HepG2 (cell line): ENCODE measurements at regions not wholly inside any gene's neighbourhood (a gene's known extent, or its start where the extent isn't known, plus 50 kb on each side); places are given as distances from the start of the nearest gene placed in this dataset.

Experiments used
- ATAC-seq: fragments of 200-7000 bp; cut with Tn5 transposase; 3 replicates; pipeline ENCODE4 v1.9.1; 2020; ENCODE audit warnings: mild to moderate bottlenecking, moderate library complexity
- BruUV-seq: library from RNA; stranded (reverse); fragments of 400-500 nt; replicated peaks from 2 replicates; lab custom pipeline; 2021; lab: Mats Ljungman, UMichigan
- CTCF ChIA-PET: fragments of 300-600 bp; formaldehyde crosslinking; extraction: SDS; loops from one replicate; lab custom pipeline; 2021; ENCODE audit warnings: low total read pairs, inconsistent platforms, low intra/inter-chr PET ratio; lab: Yijun Ruan, JAX
- POLR2A ChIA-PET: fragments of 350-600 bp; sonication (Branson Sonifier 250); formaldehyde crosslinking; loops from one replicate; lab custom pipeline; 2020; ENCODE audit warnings: antibody characterized with exemption, inconsistent platforms; lab: Yijun Ruan, JAX
- DNase-seq: peaks from one replicate; pipeline ENCODE4 v3.0.0-alpha.2; 2015; ENCODE audit warnings: low spot score
- FAIRE-seq: peaks from 3 replicates; lab custom pipeline; 2011; peaks lifted over from hg19 to GRCh38; lab: Jason Lieb, UNC
- H2AFZ ChIP-seq: one replicate; pipeline ENCODE4 v1.6.1; 2011; ENCODE audit warnings: low read length, inconsistent platforms
- H3K27ac ChIP-seq: fragments of 300-600 bp; 3 replicates; pipeline ENCODE4 v1.8.0; 2011; ENCODE audit warnings: mixed run types, mild to moderate bottlenecking, mixed read lengths, low read length, inconsistent platforms; ENCODE audit not compliant: insufficient read depth; ENCODE audit errors: extremely low read length
- H3K27me3 ChIP-seq, 2 experiments: fragments of 200-600 bp in 1 of 2; 2 replicates in 1 of 2; 3 replicates in 1 of 2; pipeline versions ENCODE4 v1.6.0 to v1.8.0; 2011; ENCODE audit warnings: low read length in 2 of 2, mild to moderate bottlenecking in 2 of 2, moderate library complexity in 2 of 2, inconsistent platforms in 1 of 2; ENCODE audit not compliant: insufficient read depth in 2 of 2, control insufficient read depth in 1 of 2
- H3K36me3 ChIP-seq, 2 experiments: fragments of 200-600 bp in 1 of 2; replicated peaks in 1 of 2; 2 replicates in 1 of 2; 3 replicates in 1 of 2; pipeline versions ENCODE4 v1.5.1 to v1.8.0; 2011; ENCODE audit warnings: low read length in 2 of 2, inconsistent platforms in 1 of 2; ENCODE audit not compliant: insufficient read depth in 2 of 2, control insufficient read depth in 1 of 2
- H3K4me1 ChIP-seq: 2 replicates; pipeline ENCODE4 v1.5.1; 2012; ENCODE audit warnings: low read length, inconsistent platforms; ENCODE audit not compliant: insufficient read depth
- H3K4me2 ChIP-seq: 2 replicates; pipeline ENCODE4 v1.6.0; 2011; ENCODE audit warnings: low read depth, low read length, inconsistent platforms
- H3K4me3 ChIP-seq, 3 experiments: fragments of 200-600 bp in 1 of 3; sonication (generic), shearing (Covaris generic) in 1 of 3; replicated peaks in 1 of 3; 2 replicates each; pipeline ENCODE4 v1.5.1; 2011 to 2016; ENCODE audit warnings: low read length in 3 of 3, inconsistent platforms in 2 of 3, low read depth in 2 of 3, mild to moderate bottlenecking in 2 of 3, control low read depth in 1 of 3, mixed read lengths in 1 of 3; ENCODE audit not compliant: insufficient read depth in 1 of 3
- H3K79me2 ChIP-seq: one replicate; pipeline ENCODE4 v1.6.1; 2011; ENCODE audit warnings: low read length, inconsistent platforms; ENCODE audit not compliant: insufficient read depth
- H3K9ac ChIP-seq: 2 replicates; pipeline ENCODE4 v1.6.0; 2011; ENCODE audit warnings: mild to moderate bottlenecking, low read depth, low read length, inconsistent platforms; ENCODE audit not compliant: insufficient read depth
- H3K9me3 ChIP-seq: 2 replicates; pipeline ENCODE4 v1.5.1; 2012; ENCODE audit warnings: mild to moderate bottlenecking, low read length
- H4K20me1 ChIP-seq: 2 replicates; pipeline ENCODE4 v1.6.0; 2011; ENCODE audit warnings: inconsistent platforms, mild to moderate bottlenecking, low read length, moderate library complexity; ENCODE audit not compliant: insufficient read depth
- EED ChIP-seq: sonication (generic); formaldehyde crosslinking; IDR thresholded peaks from 2 replicates; pipeline ENCODE4 v1.5.0; 2020; ENCODE audit warnings: mild to moderate bottlenecking, missing genetic modification reagents
- FOXC1 ChIP-seq: sonication (generic); formaldehyde crosslinking; IDR thresholded peaks from 2 replicates; pipeline ENCODE4 v1.8.0; 2022; ENCODE audit warnings: mild to moderate bottlenecking, missing genetic modification reagents, borderline replicate concordance
- JUND ChIP-seq: sonication (generic); formaldehyde crosslinking; IDR thresholded peaks from 2 replicates; pipeline ENCODE4 v1.8.0; 2022; ENCODE audit warnings: mild to moderate bottlenecking, missing genetic modification reagents
- NR2F6 ChIP-seq, 2 experiments: IDR thresholded peaks; 2 replicates each; pipeline ENCODE4 v1.6.1; 2016; ENCODE audit warnings: antibody characterized with exemption in 1 of 2, mild to moderate bottlenecking in 1 of 2
- NRL ChIP-seq: sonication (generic); formaldehyde crosslinking; IDR thresholded peaks from 2 replicates; pipeline ENCODE4 v1.5.0; 2020; ENCODE audit warnings: missing genetic modification reagents, mild to moderate bottlenecking, moderate library complexity, borderline replicate concordance
- SRF ChIP-seq: IDR thresholded peaks from 2 replicates; pipeline ENCODE4 v1.6.1; 2011; ENCODE audit warnings: mild to moderate bottlenecking, low read depth, low read length, moderate library complexity
- ZSCAN25 ChIP-seq: sonication (generic); formaldehyde crosslinking; IDR thresholded peaks from 2 replicates; pipeline ENCODE4 v1.8.0; 2022; ENCODE audit warnings: mild to moderate bottlenecking, missing genetic modification reagents
- WGBS: methylation state at CpG from one replicate; pipeline ENCODE4 v1.1.6; 2017; ENCODE audit warnings: low lambda C conversion rate; 5-methylcytosine and 5-hydroxymethylcytosine counted together
- in situ Hi-C: cut with HindIII; loops from 2 replicates; pipeline ENCODE4 v1.10.0; 2017; ENCODE audit warnings: low pct_unique_long_range_greater_than_20kb; ENCODE audit not compliant: extremely low pct_ligation_motif_present
- intact Hi-C: fragments of 100-400 bp; cut with micrococcal nuclease; formaldehyde crosslinking; loops from one replicate; pipeline ENCODE4 v1.10.0; 2022; ENCODE audit not compliant: unreplicated experiment
- TF ChIP-seq, protein P1 (sequence below): sonication (generic); formaldehyde crosslinking; IDR thresholded peaks from 2 replicates; pipeline ENCODE4 v1.8.0; 2022; ENCODE audit warnings: mild to moderate bottlenecking, missing genetic modification reagents, moderate library complexity
- TF ChIP-seq, protein P2 (sequence below): sonication (generic); formaldehyde crosslinking; IDR thresholded peaks from 2 replicates; pipeline ENCODE4 v1.5.0; 2020; ENCODE audit warnings: missing genetic modification reagents
- TF ChIP-seq, protein P3 (sequence below), 2 experiments: sonication (generic) in 1 of 2; formaldehyde crosslinking in 1 of 2; IDR thresholded peaks; 2 replicates each; pipeline versions ENCODE4 v1.5.1 to v1.6.1; 2011 to 2020; ENCODE audit warnings: borderline replicate concordance in 1 of 2, low read depth in 1 of 2, low read length in 1 of 2, mild to moderate bottlenecking in 1 of 2, missing genetic modification reagents in 1 of 2, moderate library complexity in 1 of 2

DNA sequence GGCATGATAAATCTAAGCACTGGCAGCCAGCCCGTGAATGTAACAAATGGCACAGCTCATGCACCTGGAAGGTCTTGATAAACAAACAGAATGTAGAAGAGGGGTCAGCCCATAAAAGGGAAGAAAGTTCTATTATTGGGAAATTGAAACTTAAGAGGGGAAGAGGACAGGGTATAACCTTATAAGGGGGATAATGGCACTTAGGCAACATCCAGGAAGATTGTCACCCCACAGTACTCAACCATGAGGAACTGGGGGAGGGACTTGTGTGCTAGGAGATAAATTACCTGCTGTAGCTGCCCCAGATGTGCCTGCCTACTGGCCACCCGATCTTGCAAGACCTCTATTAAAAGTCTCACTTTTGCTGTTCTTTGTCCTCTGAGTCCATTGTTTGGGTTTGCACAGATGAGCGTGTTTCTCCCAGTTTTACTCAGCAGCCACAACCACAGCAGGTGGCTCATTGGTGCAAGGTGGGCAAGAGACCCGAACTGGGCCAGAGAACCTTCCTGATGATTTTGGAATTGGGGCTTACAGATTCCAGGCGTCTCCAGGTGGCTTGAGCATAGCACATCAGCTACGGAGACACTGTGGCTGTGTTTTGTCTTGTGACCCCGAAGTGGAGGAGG lies 79.0 kb upstream of the TAF1B start:
- in situ Hi-C loops = no loop called here
- Histone ChIP-seq H2AFZ (no peak overlapping the region), H3K4me3 (no peak overlapping the region), H3K4me2 (no peak overlapping the region), H3K4me1 (peaks cover 63% of the 10 kb centered on the region), H3K36me3 (no peaks in the 10 kb centered on the region), H3K79me2 (no peaks in the 10 kb centered on the region), H4K20me1 (no peaks in the 10 kb centered on the region), H3K9me3 (no peaks in the 10 kb centered on the region), H3K27ac (no peak overlapping the region), H3K9ac (no peak overlapping the region), H3K27me3 (peaks cover 7 to 81% of the 10 kb centered on the region in 2 experiments; a peak in 4 of 5 replicates)
- FAIRE-seq = no peak
- intact Hi-C loops = no loop called here
- no TSS peak for BruUV-seq
- 0 out of 2 replicates have a peak, but pooled peaks have one; percentile 22 for TF ChIP-seq SRF
- TF ChIP-seq, protein P1, sequence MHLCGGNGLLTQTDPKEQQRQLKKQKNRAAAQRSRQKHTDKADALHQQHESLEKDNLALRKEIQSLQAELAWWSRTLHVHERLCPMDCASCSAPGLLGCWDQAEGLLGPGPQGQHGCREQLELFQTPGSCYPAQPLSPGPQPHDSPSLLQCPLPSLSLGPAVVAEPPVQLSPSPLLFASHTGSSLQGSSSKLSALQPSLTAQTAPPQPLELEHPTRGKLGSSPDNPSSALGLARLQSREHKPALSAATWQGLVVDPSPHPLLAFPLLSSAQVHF (CRISPR knock-in tag) = no peak
- TF ChIP-seq, protein P2, sequence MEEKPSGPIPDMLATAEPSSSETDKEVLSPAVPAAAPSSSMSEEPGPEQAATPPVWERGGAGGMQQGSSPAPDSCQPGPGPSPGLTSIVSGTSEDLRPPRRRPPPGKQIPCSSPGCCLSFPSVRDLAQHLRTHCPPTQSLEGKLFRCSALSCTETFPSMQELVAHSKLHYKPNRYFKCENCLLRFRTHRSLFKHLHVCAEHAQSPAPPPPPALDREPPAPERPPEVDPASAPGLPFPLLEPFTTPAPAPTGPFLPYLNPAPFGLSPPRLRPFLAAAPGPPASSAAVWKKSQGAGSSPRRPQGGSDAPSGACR (CRISPR knock-in tag) = no peak
- 31% methylated on average over 7 of the region's 7 CpGs for WGBS
- ATAC-seq = no peak
- ChIA-PET CTCF (no interaction called here), POLR2A (no interaction called here)
- DNase-seq = no peak

DNA sequence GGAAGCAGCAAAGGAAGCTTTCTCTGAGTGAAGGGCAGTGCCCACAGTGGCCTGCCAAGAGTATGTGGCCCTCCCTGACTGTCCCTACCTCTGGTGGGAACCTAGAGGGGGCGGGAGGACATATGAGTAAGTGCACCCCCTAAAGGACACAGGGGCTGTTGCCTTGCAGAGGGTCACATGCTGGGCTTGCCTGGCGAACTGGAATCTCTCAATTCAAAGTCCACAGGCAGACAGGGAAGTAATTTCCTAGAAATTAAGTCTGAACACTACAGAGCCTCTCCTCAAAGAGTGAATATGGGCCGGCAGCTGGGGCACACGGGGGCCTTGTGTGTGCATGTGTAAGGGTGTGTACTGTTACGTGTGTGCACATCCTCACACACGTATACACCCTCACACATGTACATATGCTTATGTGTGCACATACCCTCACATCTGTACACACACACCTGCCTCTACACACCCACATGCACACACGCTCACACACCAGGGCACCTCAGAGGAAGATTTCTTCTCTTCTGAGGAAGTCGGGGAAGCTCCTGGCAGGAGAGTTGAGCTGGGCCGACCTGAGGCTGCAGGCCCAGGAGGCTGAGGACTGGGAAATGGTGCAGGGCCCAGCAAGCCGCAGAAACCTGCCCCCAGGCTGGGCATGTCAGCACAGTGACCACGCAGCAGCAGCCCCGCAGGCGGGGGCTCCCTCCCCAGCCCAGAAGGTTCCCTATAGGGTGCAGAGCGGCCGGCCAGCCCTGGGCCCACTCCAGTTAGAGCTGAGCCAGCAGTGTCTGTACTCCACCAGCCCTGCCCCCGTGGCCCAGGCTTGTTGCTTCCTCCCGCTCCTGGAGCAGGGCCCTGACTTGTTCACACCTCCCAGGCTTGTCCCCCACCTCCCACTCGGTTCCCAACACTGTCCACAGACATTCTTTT lies 77.4 kb upstream of the TAF1B start:
- H3K79me2 ChIP-seq = no peaks in the 10 kb centered on the region
- CTCF ChIA-PET = no interaction called here
- peak overlapping the region; percentile 7 to 56 (median 23); a peak in 3 of 6 replicates for H3K4me3 ChIP-seq
- intact Hi-C loops (no loop called here), in situ Hi-C loops (no loop called here)
- peak; percentile 41 for ATAC-seq
- POLR2A ChIA-PET = no interaction called here
- H3K36me3 ChIP-seq = no peaks in the 10 kb centered on the region
- no peak overlapping the region for H2AFZ ChIP-seq
- H3K27ac ChIP-seq = no peak overlapping the region
- H3K9me3 ChIP-seq = no peaks in the 10 kb centered on the region
- peak; percentile 44 for FAIRE-seq
- H3K9ac ChIP-seq = peak overlapping the region; percentile 45
- BruUV-seq = no TSS peak
- peak overlapping the region; percentile 73 for H3K4me2 ChIP-seq
- peak; percentile 68 for DNase-seq
- peaks cover 6 to 80% of the 10 kb centered on the region in 2 experiments; a peak in 4 of 5 replicates for H3K27me3 ChIP-seq
- peaks cover 78% of the 10 kb centered on the region for H3K4me1 ChIP-seq
- no peaks in the 10 kb centered on the region for H4K20me1 ChIP-seq
- 14% methylated on average over 16 of the region's 18 CpGs for WGBS
- TF ChIP-seq NRL (0 out of 2 replicates have a peak, but pooled peaks have one; percentile 15), JUND (CRISPR knock-in tag) (no peak), FOXC1 (CRISPR knock-in tag) (peak; percentile 56; the same call in 1 of the 2 replicates), EED (CRISPR knock-in tag) (0 out of 2 replicates have a peak, but pooled peaks have one; percentile 20), ZSCAN25 (CRISPR knock-in tag) (peak; percentile 52), NR2F6 (IDR thresholded peaks at IDR 0.05) (no peak), NR2F6 (CRISPR knock-in tag; IDR thresholded peaks at IDR 0.05) (peak; percentile 20; the same call in 1 of the 2 replicates)
- TF ChIP-seq, protein P3, sequence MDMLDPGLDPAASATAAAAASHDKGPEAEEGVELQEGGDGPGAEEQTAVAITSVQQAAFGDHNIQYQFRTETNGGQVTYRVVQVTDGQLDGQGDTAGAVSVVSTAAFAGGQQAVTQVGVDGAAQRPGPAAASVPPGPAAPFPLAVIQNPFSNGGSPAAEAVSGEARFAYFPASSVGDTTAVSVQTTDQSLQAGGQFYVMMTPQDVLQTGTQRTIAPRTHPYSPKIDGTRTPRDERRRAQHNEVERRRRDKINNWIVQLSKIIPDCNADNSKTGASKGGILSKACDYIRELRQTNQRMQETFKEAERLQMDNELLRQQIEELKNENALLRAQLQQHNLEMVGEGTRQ (IDR thresholded peaks at IDR 0.05; ENCODE audit: low read depth, low read length) = peak; percentile 22; the same call in 1 of the 2 replicates
- TF ChIP-seq, protein P3 (CRISPR knock-in tag; IDR thresholded peaks at IDR 0.05; ENCODE audit: borderline replicate concordance) = peak; percentile 69; the same call in 1 of the 2 replicates
